ENCODE measurements at regions not wholly inside any gene's neighbourhood (a gene's known extent, or its start where the extent isn't known, plus 50 kb on each side); places are given as distances from the start of the nearest gene placed in this dataset.

DNA sequence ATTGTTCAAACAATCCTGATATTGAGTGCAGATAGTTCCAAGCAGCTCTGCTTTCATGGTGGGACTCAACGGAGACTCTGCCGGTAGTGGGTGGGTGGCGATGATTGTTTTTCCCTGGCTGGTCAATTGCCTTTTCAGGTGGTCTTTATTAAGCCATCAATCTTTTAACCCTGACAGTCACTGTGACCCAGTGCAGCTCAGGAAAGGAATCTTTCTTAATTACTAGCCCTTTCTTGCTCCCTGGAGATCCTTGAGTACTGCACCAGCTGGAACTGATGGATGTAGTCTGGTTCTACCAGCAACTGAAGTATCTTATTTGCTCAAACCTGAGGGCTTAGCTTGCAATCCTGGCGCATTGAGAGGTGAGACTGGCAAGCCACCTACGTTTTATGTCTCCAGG is 196.4 kb downstream of the PLPP3 start:
- H3K9me3 Mint-ChIP-seq, result peaks cover 6% of the 10 kb centered on the region; the same call in 1 of the 2 replicates
- POLR2A ChIA-PET, result no interaction called here

DNA sequence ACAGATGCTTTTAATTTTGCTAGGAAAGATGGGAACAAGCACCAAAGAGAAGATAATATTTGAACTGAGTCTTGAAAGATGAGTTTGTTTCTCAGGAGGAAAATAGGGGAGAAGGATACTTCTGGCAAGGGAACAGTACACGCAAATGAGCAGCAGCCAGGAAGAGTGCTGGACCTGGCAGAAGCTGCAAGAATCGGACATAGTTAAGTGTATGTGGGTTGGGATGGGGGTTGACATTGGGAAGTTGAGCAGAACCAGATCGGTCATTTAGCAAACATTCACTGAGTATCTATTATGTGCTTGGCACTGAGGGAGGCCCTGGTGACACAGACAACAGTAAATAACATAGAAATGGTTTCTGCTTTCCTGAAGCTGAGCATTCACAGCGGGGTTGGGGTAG is 198.8 kb downstream of the PLPP3 start:
- Mint-ChIP-seq H3K27ac (no peak overlapping the region), H3K4me1 (peaks cover 24% of the 10 kb centered on the region), H3K4me3 (no peak overlapping the region), H3K9me3 (no peaks in the 10 kb centered on the region), H3K36me3 (no peaks in the 10 kb centered on the region), H3K27me3 (ENCODE audit: low read depth) (no peaks in the 10 kb centered on the region)
- ChIA-PET CTCF (no interaction called here), POLR2A (no interaction called here)
- ATAC-seq (no peak), DNase-seq (ENCODE audit: low spot score) (no peak)
- no peak for TF ChIP-seq EMX1 (CRISPR knock-in tag; IDR thresholded peaks at IDR 0.05)
- no peak for TF ChIP-seq JUN (CRISPR knock-in tag; IDR thresholded peaks at IDR 0.05)
- no peak for TF ChIP-seq ZNF232 (CRISPR knock-in tag; IDR thresholded peaks at IDR 0.05)
- TF ChIP-seq, protein P1, sequence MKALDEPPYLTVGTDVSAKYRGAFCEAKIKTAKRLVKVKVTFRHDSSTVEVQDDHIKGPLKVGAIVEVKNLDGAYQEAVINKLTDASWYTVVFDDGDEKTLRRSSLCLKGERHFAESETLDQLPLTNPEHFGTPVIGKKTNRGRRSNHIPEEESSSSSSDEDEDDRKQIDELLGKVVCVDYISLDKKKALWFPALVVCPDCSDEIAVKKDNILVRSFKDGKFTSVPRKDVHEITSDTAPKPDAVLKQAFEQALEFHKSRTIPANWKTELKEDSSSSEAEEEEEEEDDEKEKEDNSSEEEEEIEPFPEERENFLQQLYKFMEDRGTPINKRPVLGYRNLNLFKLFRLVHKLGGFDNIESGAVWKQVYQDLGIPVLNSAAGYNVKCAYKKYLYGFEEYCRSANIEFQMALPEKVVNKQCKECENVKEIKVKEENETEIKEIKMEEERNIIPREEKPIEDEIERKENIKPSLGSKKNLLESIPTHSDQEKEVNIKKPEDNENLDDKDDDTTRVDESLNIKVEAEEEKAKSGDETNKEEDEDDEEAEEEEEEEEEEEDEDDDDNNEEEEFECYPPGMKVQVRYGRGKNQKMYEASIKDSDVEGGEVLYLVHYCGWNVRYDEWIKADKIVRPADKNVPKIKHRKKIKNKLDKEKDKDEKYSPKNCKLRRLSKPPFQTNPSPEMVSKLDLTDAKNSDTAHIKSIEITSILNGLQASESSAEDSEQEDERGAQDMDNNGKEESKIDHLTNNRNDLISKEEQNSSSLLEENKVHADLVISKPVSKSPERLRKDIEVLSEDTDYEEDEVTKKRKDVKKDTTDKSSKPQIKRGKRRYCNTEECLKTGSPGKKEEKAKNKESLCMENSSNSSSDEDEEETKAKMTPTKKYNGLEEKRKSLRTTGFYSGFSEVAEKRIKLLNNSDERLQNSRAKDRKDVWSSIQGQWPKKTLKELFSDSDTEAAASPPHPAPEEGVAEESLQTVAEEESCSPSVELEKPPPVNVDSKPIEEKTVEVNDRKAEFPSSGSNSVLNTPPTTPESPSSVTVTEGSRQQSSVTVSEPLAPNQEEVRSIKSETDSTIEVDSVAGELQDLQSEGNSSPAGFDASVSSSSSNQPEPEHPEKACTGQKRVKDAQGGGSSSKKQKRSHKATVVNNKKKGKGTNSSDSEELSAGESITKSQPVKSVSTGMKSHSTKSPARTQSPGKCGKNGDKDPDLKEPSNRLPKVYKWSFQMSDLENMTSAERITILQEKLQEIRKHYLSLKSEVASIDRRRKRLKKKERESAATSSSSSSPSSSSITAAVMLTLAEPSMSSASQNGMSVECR (CRISPR knock-in tag; IDR thresholded peaks at IDR 0.05; ENCODE audit: borderline replicate concordance), result no peak
- TF ChIP-seq GRHL2 (CRISPR knock-in tag; IDR thresholded peaks at IDR 0.05; ENCODE audit: insufficient replicate concordance, severe bottlenecking), result no peak
- TF ChIP-seq, protein P2, sequence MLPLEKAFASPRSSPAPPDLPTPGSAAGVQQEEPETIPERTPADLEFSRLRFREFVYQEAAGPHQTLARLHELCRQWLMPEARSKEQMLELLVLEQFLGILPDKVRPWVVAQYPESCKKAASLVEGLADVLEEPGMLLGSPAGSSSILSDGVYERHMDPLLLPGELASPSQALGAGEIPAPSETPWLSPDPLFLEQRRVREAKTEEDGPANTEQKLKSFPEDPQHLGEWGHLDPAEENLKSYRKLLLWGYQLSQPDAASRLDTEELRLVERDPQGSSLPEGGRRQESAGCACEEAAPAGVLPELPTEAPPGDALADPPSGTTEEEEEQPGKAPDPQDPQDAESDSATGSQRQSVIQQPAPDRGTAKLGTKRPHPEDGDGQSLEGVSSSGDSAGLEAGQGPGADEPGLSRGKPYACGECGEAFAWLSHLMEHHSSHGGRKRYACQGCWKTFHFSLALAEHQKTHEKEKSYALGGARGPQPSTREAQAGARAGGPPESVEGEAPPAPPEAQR (CRISPR knock-in tag; IDR thresholded peaks at IDR 0.05), result no peak
- TF ChIP-seq, protein P3, sequence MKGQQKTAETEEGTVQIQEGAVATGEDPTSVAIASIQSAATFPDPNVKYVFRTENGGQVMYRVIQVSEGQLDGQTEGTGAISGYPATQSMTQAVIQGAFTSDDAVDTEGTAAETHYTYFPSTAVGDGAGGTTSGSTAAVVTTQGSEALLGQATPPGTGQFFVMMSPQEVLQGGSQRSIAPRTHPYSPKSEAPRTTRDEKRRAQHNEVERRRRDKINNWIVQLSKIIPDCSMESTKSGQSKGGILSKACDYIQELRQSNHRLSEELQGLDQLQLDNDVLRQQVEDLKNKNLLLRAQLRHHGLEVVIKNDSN (CRISPR knock-in tag; IDR thresholded peaks at IDR 0.05), result no peak
- no peak for TF ChIP-seq IRF2 (CRISPR knock-in tag; IDR thresholded peaks at IDR 0.05; ENCODE audit: borderline replicate concordance, low read depth)

More for the DNA sequence above, 196.4 kb downstream of the PLPP3 start:
- CTCF ChIA-PET, result no interaction called here
- no peaks in the 10 kb centered on the region for H3K27me3 Mint-ChIP-seq (ENCODE audit: low read depth)
- peaks cover 12% of the 10 kb centered on the region for H3K4me1 Mint-ChIP-seq
- no peak overlapping the region for H3K27ac Mint-ChIP-seq
- no peak overlapping the region for H3K4me3 Mint-ChIP-seq
- no peak for DNase-seq (ENCODE audit: low spot score)
- TF ChIP-seq TP53 (CRISPR knock-in tag; IDR thresholded peaks at IDR 0.05) (no peak), ZNF263 (CRISPR knock-in tag; IDR thresholded peaks at IDR 0.05; ENCODE audit: low read depth) (no peak), FOXJ3 (CRISPR knock-in tag; IDR thresholded peaks at IDR 0.05; ENCODE audit: borderline replicate concordance) (no peak)
- TF ChIP-seq, protein P2 (CRISPR knock-in tag; IDR thresholded peaks at IDR 0.05), result no peak
- TF ChIP-seq, protein P4, sequence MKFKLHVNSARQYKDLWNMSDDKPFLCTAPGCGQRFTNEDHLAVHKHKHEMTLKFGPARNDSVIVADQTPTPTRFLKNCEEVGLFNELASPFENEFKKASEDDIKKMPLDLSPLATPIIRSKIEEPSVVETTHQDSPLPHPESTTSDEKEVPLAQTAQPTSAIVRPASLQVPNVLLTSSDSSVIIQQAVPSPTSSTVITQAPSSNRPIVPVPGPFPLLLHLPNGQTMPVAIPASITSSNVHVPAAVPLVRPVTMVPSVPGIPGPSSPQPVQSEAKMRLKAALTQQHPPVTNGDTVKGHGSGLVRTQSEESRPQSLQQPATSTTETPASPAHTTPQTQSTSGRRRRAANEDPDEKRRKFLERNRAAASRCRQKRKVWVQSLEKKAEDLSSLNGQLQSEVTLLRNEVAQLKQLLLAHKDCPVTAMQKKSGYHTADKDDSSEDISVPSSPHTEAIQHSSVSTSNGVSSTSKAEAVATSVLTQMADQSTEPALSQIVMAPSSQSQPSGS (CRISPR knock-in tag; IDR thresholded peaks at IDR 0.05; ENCODE audit: borderline replicate concordance, low read depth), result no peak
- TF ChIP-seq, protein P5, sequence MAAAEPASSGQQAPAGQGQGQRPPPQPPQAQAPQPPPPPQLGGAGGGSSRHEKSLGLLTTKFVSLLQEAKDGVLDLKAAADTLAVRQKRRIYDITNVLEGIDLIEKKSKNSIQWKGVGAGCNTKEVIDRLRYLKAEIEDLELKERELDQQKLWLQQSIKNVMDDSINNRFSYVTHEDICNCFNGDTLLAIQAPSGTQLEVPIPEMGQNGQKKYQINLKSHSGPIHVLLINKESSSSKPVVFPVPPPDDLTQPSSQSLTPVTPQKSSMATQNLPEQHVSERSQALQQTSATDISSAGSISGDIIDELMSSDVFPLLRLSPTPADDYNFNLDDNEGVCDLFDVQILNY (CRISPR knock-in tag; IDR thresholded peaks at IDR 0.05), result no peak
- TF ChIP-seq, protein P6, sequence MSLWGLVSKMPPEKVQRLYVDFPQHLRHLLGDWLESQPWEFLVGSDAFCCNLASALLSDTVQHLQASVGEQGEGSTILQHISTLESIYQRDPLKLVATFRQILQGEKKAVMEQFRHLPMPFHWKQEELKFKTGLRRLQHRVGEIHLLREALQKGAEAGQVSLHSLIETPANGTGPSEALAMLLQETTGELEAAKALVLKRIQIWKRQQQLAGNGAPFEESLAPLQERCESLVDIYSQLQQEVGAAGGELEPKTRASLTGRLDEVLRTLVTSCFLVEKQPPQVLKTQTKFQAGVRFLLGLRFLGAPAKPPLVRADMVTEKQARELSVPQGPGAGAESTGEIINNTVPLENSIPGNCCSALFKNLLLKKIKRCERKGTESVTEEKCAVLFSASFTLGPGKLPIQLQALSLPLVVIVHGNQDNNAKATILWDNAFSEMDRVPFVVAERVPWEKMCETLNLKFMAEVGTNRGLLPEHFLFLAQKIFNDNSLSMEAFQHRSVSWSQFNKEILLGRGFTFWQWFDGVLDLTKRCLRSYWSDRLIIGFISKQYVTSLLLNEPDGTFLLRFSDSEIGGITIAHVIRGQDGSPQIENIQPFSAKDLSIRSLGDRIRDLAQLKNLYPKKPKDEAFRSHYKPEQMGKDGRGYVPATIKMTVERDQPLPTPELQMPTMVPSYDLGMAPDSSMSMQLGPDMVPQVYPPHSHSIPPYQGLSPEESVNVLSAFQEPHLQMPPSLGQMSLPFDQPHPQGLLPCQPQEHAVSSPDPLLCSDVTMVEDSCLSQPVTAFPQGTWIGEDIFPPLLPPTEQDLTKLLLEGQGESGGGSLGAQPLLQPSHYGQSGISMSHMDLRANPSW (CRISPR knock-in tag; conservative IDR thresholded peaks at IDR 0.05; ENCODE audit: low read depth), result no peak
- TF ChIP-seq, protein P7, sequence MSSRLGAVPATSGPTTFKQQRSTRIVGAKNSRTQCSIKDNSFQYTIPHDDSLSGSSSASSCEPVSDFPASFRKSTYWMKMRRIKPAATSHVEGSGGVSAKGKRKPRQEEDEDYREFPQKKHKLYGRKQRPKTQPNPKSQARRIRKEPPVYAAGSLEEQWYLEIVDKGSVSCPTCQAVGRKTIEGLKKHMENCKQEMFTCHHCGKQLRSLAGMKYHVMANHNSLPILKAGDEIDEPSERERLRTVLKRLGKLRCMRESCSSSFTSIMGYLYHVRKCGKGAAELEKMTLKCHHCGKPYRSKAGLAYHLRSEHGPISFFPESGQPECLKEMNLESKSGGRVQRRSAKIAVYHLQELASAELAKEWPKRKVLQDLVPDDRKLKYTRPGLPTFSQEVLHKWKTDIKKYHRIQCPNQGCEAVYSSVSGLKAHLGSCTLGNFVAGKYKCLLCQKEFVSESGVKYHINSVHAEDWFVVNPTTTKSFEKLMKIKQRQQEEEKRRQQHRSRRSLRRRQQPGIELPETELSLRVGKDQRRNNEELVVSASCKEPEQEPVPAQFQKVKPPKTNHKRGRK (CRISPR knock-in tag; IDR thresholded peaks at IDR 0.05; ENCODE audit: borderline replicate concordance), result no peak
- TF ChIP-seq, protein P8, sequence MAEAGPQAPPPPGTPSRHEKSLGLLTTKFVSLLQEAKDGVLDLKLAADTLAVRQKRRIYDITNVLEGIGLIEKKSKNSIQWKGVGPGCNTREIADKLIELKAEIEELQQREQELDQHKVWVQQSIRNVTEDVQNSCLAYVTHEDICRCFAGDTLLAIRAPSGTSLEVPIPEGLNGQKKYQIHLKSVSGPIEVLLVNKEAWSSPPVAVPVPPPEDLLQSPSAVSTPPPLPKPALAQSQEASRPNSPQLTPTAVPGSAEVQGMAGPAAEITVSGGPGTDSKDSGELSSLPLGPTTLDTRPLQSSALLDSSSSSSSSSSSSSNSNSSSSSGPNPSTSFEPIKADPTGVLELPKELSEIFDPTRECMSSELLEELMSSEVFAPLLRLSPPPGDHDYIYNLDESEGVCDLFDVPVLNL (CRISPR knock-in tag; IDR thresholded peaks at IDR 0.05; ENCODE audit: borderline replicate concordance, low read depth), result no peak
- ATAC-seq, result no peak
- no peaks in the 10 kb centered on the region for H3K36me3 Mint-ChIP-seq
